DMS 273 (cell line): ENCODE measurements at regions not wholly inside any gene's neighbourhood (a gene's known extent, or its start where the extent isn't known, plus 50 kb on each side); places are given as distances from the start of the nearest gene placed in this dataset.

Experiments
- DNase-seq: peaks from one replicate; lab custom pipeline; 2025; ENCODE audit not compliant: unreplicated experiment; lab: John Stamatoyannopoulos, UW

DNA sequence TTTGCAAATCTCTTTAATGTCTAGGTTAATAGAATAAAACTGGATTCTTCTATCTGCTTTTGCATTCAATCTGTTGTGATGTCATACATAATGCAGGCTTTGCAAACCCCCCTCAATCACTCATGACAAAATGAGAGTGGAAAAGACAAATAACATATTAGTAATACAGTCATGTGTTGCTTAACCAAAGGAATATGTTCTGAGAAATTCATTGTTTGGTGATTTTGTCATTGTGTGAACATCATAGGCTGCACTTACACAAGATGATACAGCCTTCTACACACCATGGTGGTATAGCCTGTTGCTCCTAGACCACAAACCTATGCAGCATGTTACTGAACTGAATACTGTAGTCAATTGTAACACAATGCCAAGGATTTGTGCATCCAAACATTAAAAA is 87.3 kb upstream of the SEC61G start:
- no peak for DNase-seq

DNA sequence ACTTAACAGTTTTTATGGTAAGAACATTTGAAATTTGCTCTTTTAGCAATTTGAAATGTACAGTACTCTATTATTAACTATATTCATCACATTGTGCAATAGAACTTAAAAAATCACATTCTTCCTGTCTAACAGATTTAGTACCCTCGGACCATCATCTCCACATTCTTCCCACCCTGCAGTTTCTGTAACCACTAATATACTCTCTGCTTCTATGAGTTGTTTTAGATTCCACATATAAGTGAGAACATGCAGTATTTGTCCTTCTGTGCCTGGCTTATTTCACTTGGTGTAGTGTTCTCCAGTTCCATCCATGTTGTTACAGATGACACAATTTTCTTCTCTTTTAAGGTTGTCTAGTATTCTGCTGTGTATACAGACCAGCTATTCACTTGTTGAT is 88.9 kb upstream of the SEC61G start:
- no peak for DNase-seq

- no peak for DNase-seq
Measured at GRCh38 chr7:54856856-54857255, 97.8 kb upstream of the SEC61G start.

- DNase-seq = no peak
Measured at GRCh38 chr7:54857294-54857693, 98.3 kb upstream of the SEC61G start.

GRCh38 chr7:54858008-54858692 is 99.1 kb upstream of the SEC61G start:
- no peak for DNase-seq

GRCh38 chr7:54859066-54859465 is 100.1 kb upstream of the SEC61G start:
- no peak for DNase-seq

DNA sequence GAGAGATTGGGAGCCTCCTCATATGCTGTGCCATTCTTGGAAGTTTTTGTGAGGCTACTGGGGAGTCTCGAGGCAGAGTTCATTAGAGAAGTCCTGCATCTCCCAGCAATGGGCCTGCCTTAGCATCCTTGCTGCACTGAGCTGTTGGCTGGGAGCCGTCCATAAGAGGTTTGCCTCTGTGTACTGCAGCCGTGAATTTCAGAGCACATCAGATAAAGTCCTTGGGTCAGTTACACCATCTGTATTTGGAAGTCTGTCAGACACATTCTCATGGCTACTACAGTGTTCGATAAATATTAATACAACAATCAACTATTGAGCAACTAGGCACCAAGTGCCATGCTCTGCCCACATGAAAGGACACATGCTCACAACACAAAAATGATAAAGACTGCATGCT is 100.5 kb upstream of the SEC61G start:
- DNase-seq = no peak

- no peak for DNase-seq
Measured at GRCh38 chr7:54860003-54860775, 101.2 kb upstream of the SEC61G start.

GRCh38 chr7:54860843-54861242 is 101.8 kb upstream of the SEC61G start:
- no peak for DNase-seq

- no peak for DNase-seq
Measured at GRCh38 chr7:54864663-54865062, 105.7 kb upstream of the SEC61G start.

GRCh38 chr7:54869523-54869922 is 110.5 kb upstream of the SEC61G start:
- DNase-seq = no peak

DNA sequence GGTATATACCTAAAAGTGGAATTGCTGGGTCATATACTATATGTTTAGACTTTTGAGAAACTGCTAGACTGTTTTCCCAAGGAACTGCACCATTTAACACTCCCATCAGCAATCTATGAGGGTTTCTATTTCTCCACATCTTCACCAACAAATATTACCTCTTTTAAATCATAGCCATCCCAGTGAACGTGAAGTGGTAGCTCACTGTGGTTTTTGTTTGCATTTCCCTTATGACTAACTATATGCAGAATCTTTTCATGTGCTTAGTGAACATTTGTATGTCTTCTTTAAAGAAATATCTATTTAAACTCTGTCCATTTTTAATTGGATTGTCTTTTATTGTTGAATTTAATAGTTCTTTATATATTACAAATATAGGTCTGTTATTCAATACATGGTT is 115.8 kb upstream of the SEC61G start:
- DNase-seq = no peak

DNA sequence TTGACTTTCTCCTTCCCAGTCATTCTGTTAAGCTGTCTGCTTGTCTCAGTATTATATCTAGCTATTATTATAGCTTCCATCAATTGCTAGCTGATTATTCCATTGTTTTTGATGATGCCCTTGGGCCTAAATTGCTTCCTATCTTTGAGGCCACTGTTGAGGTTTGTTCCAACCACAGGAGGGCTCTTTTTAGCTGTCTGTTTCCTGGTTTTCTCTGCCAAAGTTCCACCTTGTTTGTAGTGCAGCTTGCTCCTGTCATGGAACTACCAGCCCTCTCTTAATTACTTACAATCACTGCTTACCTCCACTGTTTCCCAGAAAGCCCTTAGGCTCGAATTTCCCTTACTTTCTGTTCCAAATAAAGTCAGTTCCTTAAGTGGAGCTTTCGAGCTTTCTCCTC is 118.7 kb upstream of the SEC61G start:
- DNase-seq = no peak

DNA sequence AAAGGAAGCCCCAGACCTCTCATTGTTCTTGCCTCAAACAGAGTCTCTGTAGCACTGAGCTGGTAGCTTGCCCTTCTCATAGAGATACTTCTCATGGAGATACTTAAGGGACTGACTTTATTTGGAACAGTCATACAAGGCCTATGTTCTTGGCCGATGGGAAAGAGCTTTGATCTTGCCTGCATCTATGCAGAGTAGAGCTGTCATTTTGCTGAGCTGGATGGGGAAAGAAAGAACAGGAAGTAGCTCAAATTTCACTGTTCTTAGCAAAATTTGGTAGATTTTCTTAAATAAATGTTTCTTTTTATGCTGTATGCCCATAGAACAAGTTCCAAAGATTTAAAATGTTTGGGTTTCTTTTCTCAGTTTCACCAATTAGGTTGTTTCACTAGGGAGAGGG is 119.3 kb upstream of the SEC61G start:
- no peak for DNase-seq

- DNase-seq = no peak
Measured at GRCh38 chr7:54879776-54880175, 120.8 kb upstream of the SEC61G start.

DNA sequence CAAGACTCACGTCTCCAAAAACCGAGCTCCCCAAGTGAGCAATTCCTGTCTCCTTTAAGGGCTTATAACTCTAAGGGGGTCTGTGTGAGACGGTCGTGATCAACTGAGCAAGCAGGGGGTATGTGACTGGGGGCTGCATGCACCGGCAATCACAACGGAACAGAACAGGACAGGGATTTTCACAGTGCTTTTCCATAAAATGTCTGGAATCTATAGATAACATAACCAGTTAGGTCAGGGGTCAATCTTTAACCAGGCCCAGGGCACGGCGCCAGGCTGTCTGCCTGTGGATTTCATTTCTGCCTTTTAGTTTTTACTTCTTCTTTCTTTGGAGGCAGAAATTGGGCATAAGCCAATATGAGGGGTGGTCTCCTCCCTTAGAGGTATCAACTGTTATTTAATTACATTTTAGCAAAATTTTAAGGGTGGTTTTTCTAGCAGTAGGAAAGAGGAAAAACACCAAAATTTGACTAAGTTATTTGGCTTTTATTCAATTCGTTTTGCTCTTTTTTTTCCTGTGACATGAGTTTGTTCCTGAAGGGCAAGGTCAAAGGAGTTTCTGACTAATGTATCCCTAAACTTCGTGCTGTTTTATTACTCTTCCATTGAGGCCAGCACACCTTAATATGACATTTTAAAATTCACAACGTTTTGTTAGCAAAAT is 121.4 kb upstream of the SEC61G start:
- no peak for DNase-seq

DNA sequence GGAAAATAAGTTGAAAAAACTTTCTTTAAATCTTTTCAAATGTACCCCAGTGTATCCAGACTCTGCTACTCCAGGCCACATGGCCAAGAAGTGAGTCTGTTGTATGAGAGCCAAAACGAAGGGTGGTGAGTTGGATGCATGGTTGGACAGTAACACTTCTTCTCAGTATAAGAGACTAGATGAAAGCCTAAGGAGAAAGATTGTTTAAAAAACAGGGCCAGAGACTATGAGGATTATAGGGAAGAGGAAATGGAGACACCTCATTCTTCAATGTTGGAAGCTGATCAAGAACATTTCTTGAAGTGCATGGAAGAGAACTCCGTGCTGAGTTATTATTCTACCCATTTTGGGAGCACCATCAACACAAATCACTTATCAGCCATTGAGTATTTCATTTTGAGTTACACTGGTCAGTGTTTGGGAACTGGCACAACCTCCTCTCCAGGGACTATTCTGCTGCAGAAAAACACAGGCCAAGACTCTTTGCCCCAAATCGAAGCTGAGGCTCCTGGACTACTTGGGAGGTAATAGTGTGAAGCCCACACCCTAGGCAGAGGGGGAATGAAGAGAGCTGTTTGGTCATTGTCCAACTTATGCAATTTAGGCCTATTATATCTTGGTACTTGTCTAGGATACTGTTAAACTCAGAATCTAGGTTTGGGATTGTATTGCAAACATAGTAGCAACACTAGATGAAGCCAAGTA is 123.0 kb upstream of the SEC61G start:
- DNase-seq = no peak

DNA sequence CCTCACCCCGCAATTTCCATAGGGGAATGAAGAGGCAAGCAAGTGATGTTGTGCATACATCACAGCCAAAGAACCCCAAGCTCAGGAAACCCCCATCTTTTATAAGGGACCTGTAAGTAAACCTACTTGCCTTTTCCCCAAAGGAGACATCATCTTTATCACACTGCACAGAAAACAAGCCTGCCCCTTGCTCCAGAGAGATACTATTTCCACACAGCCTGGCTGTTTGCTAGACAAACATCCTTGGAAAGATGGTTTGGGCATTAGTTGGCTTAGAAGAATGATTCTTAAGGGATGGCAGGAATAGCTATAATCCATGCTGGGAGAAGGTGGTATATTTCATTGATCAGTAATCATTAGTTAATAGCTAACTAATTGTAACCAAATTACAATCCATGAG is 123.7 kb upstream of the SEC61G start:
- DNase-seq = no peak

DNA sequence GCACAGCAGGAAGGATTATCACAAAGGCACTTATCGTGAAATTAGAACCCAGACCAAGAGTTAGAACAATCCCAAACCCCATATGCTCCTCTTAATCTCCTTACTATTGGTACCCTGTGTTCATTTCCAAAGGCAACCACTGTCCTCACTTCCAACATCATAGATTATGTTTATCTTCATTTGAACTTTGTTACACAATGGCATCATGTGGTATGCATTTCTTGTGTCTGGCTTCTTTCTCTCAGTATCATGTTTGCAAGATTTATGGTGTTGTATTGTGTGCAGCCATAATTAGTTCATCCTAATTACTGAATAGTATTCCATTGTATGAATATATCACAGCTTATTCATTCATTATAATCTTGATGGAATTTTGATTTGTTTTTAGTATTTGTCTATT is 124.6 kb upstream of the SEC61G start:
- no peak for DNase-seq

- DNase-seq = no peak
Measured at GRCh38 chr7:54885285-54885684, 126.3 kb upstream of the SEC61G start.

DNA sequence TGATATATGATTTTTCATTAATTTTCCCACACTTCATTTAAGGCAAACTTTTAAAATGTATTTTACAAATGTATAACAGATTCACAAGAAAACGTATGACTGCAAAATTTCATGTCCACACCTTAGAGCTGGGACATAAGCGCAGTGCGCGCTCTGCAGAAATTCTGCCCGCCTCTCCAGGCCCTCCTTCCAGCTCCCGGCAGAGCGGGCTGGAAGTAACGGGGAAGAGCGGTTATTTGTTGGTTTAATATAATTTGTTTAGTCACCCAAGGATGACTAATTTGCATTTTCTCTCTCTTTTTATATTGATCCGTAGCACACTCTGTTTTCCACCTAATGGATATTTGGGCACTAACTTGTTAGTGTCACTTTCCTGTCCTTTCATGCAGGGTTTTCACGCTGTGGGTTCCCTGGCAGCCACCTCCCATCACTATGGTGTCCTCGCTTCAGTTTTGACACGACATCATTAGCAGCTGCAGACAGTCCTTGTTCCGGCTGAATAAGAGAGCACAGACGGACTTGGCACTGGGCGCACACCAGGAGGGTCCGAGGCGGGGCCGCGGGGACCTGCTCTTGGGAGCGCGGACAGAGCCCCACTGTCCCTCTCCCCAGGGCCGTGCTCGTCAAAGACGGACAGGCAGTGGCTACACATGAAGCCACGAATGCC is 129.2 kb upstream of the SEC61G start:
- DNase-seq = no peak
